ENCODE measurements at regions not wholly inside any gene's neighbourhood (a gene's known extent, or its start where the extent isn't known, plus 50 kb on each side); places are given as distances from the start of the nearest gene placed in this dataset.

GRCh38 chr2:211084352-211084751 is 528.0 kb downstream of the CPS1 start:
- Histone ChIP-seq H3K79me2 (ENCODE audit: insufficient read depth, low read length) (no peaks in the 10 kb centered on the region), H4K20me1 (ENCODE audit: insufficient read depth) (no peaks in the 10 kb centered on the region), H2AFZ (ENCODE audit: low read depth, low read length, poor library complexity, severe bottlenecking) (no peak overlapping the region), H3K4me3 (replicated peaks in 1 of 2; ENCODE audit: low read depth in 1 of 2, low read length in 2 of 2) (no peak overlapping the region), H3K27ac (ENCODE audit: low read depth, low read length) (no peak overlapping the region), H3K9ac (ENCODE audit: low read length) (no peak overlapping the region), H3K9me2 (ENCODE audit: insufficient read depth) (no peaks in the 10 kb centered on the region), H3K4me1 (ENCODE audit: control insufficient read depth in 1 of 2, insufficient read depth in 2 of 2, low read length in 2 of 2) (no peaks in the 10 kb centered on the region), H3K27me3 (ENCODE audit: insufficient read depth, low read length) (no peaks in the 10 kb centered on the region), H3K9me3 (ENCODE audit: control insufficient read depth in 1 of 2, insufficient read depth in 1 of 2, low read depth in 1 of 2, low read length in 2 of 2) (no peaks in the 10 kb centered on the region), H3K4me2 (ENCODE audit: low read length) (no peak overlapping the region), H3K36me3 (ENCODE audit: control insufficient read depth in 1 of 2, insufficient read depth in 2 of 2, low read length in 2 of 2) (no peaks in the 10 kb centered on the region)
- ATAC-seq, result no peak
- ChIA-PET CTCF (interaction anchor here (1.4 kb wide), 1 partner anchor 9 kb away, joined by 5 read pairs; no protein-coding TSS in a partner anchor), POLR2A (no interaction called here), RAD21 (ENCODE audit: low non-redundant PET in 1 of 2, low total read pairs in 2 of 2, uncharacterized antibody in 2 of 2, unreplicated experiment in 2 of 2) (no interaction called here)
- DNase-seq (ENCODE audit: low read depth, low spot score), result no peak
- TF ChIP-seq CEBPB (IDR thresholded peaks at IDR 0.05; ENCODE audit: low read depth) (no peak), SRF (IDR thresholded peaks at IDR 0.05; ENCODE audit: low read depth) (no peak), POLR2A (IDR thresholded peaks at IDR 0.05; ENCODE audit: borderline replicate concordance, extremely low read depth, insufficient read depth, insufficient read length) (no peak), REST (IDR thresholded peaks at IDR 0.05; ENCODE audit: low read depth) (no peak), CTCF (IDR thresholded peaks at IDR 0.05 in 2 of 3, conservative IDR thresholded peaks at IDR 0.05 in 1 of 3; ENCODE audit: borderline replicate concordance in 1 of 3, insufficient read depth in 1 of 3, low read depth in 2 of 3, low read length in 2 of 3) (no peak), ZBTB33 (IDR thresholded peaks at IDR 0.05; ENCODE audit: extremely low read depth, insufficient replicate concordance, low read length) (no peak), SP1 (IDR thresholded peaks at IDR 0.05; ENCODE audit: low read depth) (no peak)
- intact Hi-C loops (cut with micrococcal nuclease), result no loop called here
- no TSS peak for BruUV-seq (replicated peaks)

Data from HCT116 (cell line).